GM04503 (cell line): ENCODE measurements at regions not wholly inside any gene's neighbourhood (a gene's known extent, or its start where the extent isn't known, plus 50 kb on each side); places are given as distances from the start of the nearest gene placed in this dataset.
"Not testable (repeated sequence)": the region's sequence is repeated elsewhere in the genome, so short reads cannot be mapped to it uniquely, and the experiment has no call there.

Experiments
- DNase-seq: peaks from one replicate; pipeline ENCODE4 v3.0.0-alpha.2; 2012; ENCODE audit warnings: low read depth

DNA sequence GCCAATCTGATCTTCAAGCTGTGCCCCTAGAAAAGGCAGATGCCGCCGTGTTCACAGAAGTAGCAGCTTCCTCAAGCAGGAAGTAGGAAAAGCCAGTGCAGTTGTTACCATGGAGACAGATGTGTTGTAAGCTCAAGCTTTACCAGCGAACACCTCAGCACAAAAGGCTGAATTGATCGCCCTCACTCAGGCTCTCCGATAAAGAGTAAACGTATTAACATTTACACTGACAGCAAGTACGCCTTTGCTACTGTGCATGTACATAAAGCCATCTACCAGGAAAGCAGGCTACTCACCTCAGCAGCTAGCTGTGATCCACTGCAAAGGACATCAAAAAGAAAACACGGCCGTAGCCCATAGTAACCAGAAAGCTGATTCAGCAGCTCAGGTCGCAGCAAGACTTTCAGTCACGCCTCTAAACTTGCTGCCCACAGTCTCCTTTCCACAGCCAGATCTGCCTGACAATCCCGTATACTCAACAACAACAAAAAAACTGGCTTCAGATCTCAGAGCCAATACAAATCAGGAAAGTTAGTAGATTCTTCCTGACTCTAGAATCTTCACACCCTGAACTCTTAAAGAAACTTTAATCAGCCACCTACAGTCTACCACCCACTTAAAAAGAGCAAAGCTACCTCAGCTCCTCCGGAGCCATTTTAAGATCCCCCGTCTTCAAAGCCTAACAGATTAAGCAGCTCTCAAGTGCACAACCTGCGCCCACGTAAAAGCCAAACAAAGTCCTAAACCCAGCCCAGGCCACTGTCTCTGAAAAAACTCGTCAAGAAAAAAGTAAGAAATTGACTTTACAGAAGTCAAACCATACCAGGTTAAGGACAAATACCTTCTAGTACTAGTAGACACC lies 160.0 kb downstream of the DEFB131A start:
- DNase-seq, result not testable (repeated sequence)

DNA sequence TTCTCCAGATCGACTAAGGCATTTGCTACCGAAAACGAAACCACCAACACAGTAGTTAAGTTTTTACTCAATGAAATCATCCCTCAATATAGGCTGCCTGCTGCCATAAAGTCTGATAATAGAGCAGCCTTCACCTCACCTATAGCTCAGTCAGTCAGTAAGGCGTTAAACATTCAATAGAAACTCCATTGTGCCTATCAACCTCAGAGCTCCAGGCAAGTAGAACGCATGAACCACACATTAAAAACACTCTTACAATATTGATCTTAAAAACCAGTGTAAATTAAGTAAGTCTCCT lies 160.6 kb downstream of the DEFB131A start:
- DNase-seq, result not testable (repeated sequence)

DNA sequence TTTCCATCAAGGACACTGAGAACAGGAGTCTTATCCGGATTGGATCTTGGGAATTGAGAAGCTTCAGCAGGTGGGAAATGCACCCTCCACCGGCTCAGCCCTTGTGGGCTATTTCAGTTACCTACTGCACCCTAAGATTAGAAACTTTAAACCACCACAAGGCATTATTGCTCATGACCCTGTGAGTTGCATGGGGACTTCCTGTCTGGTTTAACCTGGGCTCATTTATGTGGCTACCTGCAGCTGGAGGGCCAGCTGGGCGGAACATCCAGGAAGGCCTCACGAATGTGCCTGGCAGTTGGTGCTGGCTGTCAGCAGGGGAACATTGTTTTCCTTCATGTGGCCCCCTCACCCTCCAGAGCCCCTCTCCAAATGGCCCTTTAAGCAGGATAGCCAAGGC lies 164.1 kb downstream of the DEFB131A start:
- DNase-seq, result no peak

DNA sequence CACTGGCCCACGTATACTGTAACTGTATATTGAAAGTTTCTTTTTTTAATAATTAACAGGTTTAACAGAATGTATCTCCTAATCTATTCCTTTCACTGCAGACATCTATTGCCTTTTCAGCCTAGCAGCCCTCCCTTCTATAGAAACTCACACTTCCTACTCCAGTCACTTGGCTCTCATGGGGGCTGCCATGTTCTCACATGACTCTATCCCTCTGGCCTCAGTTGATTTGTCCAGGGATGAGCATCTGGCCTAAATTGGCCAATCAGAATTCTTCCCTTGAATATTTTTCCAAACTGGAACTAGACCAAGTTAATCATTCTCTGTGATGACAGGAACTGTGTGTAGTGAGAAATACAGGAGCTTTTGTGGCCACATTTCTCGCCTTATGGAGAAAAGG lies 166.1 kb downstream of the DEFB131A start:
- DNase-seq, result not testable (repeated sequence)

DNA sequence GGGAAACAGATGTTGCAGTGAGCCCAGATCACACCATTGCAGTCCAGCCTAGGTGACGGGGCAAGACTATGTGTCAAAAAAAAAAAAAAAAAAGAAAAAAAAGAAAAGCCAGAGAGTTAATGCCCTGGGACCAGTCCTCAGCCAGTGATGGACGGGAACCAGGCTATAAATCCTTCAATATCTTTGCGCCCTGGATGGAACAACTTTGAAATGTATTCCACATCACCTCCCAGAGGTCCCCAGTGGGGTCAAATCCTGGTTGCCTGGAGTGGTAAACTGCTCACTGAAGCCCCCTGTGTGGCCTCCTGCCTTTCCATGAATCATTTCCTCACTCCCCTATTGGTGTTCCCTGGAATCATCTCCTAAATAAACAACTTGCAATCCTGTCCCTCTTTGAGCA lies 166.9 kb downstream of the DEFB131A start:
- DNase-seq, result no peak

DNA sequence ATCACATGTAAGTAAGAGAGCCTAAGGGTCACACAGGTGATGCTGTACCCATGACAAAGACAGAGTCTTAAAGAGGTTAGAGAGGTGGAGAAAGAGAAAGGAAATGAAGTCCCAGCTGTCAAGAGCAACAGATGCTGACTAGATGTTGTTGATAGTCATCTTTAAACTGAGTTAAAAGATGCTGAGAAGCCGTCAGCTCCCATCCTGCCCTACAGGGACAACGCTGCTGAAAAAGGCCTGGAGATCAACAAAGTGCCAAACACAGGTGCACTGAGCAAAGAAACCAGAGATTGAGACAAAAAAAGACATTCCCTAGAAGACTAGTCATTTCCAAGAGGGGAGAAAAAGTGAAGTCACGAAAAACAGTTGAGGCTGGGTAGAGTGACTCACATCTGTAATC lies 145.0 kb upstream of the DRD5 start:
- DNase-seq, result not testable (repeated sequence)

DNA sequence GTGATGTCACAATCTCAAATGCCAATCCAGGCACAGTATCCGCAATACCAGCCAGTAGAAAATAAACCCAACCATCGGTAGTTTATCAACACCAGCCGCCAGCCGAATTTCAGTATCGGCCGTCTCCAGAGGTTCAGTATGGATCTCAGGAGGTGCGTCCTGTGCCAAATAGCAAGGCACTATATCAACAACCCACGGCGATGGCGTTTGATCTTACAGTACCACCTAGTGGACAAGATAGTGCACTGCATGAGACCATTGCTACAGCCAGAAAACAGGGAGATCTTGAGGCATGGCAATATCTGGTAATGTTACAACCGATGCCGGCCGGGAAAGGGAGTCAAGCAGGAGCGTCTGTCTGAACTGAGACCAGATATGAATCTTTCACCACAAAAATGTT lies 121.8 kb upstream of the DRD5 start:
- not testable (repeated sequence) for DNase-seq

DNA sequence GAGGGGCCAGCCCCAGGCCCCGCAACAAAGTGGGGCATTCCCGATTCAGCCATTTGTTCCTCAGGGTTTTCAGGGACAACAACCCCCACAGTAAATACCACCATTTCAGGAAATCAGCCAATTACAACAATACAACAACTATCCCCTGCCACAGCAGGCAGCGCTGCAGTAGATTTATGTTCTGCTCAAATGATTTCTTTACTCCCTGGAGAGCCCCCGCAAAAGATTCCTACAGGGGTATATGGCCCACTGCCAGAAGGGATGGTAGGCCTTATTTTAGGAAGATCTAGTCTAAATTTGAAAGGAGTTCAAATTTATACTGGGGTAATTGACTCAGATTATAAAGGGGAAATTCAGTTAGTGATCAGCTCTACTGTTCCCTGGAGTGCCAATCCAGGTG lies 120.5 kb upstream of the DRD5 start:
- DNase-seq, result not testable (repeated sequence)

DNA sequence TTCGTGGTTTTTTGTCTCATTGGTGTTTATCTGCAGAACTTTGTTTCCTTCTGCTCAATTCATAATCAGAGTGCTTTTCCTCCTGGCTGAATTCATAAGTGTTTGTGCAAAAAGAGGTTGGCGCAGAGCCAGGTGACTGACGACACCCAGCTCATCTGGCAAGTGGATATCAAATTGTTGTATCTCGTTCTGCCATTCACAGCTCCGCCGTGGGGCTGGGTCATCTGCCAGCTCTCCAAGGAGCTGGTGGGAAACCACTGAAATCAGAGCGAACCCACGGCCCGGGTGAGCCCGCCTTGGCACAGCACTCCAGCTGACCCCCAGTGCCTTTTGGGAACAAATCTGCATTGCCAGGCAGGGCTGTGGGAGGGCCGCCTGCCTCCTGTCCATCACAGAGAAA lies 110.7 kb upstream of the DRD5 start:
- DNase-seq, result not testable (repeated sequence)

DNA sequence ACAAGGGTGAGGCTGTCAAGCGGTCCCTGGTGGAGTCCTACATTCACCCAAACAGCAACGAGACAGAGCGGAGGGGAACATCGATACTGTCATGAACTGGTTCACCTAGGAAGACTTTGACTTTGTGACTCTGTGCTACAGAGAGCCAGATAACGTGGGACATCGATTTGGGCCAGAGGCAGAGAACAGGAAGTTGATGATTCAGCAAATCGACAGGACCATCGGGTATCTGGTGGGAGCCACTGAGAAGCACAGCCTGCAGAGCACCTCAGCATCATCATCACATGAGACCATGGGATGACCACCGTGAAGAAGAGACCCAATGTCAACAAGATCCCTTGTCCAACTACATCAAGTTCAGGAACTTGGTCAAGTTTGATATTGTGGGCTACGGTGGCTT lies 104.1 kb upstream of the DRD5 start:
- DNase-seq, result not testable (repeated sequence)

DNA sequence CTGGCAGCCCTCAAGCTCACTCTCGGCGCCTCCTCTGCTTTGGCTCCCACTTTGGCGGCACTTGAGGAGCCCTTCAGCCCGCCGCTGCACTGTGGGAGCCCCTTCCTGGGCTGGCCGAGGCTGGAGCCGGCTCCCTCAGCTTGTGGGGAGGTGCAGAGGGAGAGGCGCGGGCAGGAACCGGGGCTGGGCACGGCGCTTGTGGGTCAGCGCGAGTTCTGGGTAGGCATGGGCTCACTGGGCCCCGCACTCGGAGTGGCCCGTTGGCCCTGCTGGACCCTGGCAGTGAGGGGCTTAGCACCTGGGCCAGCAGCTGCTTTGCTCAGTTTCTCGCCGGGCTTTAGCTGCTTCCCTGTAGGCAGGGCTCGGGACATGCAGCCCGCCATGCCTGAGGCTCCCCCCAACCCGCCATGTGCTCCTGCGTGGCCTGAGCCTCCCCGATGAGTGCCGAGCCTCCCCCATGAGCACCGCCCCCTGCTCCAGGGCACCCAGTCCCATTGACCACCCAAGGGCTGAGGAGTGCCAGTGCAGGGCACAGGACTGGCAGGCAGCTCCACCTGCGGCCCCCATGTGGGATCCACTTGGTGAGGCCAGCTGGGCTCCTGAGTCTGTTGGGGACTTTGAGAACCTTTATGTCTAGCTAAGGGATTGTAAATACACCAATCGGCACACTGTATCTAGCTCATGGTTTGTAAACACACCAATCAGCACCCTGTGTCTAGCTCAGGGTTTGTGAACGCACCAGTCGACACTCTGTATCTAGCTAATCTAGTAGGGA lies 101.5 kb upstream of the DRD5 start:
- no peak for DNase-seq

DNA sequence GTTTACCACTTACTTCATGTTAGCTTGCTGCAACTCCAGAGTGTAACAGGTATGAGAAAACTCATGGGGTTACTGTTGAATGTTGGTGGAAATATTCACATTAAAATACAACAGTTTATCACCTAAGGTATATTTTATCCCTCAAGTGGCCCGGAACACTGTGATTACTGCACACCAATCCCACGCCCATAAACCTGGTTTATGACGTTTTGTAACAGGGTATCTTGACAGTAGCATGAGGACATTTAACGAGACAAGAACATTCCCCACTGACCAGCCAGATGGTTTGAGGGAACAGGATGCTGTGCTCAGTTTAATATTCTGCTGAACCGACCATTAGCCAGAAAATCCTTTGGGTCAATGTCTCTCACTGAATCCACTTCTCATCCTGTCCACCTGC lies 98.3 kb upstream of the DRD5 start:
- not testable (repeated sequence) for DNase-seq

DNA sequence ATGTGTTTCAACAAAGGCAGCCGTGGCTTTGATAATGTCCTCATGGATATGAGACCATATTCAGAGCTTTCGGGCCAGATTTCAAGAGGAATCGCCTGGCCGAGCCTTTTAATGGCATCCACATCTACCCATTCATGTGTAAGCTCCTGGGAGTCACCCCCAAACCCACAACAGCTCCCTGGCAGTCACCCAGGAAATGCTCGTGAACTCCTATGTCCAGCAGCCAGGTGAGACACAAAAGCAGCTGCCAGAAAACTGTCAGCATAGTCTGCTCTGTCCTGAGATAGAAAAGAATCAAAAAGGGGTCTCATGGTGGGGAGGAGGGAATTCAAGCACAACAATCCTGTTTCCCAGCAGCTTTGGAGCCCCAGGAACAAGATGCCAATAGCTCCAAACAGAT lies 96.4 kb upstream of the DRD5 start:
- not testable (repeated sequence) for DNase-seq

DNA sequence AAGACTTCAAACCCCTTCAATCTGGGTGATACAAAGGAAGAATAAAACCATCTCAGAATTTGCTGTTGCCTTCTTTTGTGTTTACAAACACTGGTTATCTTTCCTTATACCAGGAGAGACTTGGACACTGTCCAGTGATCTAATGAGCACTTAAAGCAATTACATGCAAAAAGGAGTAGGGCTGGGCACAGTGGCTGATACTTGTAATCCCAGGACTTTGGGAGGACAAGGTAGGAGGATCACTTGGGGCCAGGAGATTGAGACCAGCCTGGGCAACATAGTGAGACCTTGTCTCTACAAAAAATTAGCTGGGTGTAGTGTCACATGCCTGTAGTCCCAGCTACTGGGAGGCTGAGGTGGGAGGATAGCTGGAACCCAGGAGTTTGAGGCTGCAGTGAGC lies 95.7 kb upstream of the DRD5 start:
- no peak for DNase-seq

DNA sequence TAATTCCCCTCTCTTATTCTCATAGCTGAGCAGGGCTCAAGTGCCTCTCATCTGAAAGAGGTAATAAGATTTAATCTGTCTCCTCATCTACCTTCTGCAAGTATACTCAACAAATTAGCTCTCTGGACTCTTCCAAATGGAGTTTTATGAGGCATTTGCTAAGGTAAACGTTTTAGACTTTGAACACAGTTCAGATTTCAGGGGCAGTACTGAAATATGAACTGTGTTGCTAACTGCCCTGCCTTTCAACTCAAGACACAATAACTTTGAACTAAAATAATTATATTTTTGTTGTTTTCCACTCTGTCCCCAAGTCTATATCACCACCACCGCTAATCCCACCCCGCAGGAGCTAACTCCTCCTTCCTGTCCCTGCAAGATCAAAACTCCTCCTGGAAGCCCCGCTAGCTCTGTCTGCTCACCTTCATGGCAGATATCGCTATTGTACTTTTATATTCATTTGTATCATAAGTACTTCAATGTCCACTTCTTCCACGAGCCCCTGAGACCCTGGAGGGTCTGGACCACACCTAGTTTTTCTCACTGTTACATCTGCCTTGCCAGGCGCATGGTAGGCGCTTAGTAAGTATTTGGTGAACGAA lies 90.7 kb upstream of the DRD5 start:
- not testable (repeated sequence) for DNase-seq

DNA sequence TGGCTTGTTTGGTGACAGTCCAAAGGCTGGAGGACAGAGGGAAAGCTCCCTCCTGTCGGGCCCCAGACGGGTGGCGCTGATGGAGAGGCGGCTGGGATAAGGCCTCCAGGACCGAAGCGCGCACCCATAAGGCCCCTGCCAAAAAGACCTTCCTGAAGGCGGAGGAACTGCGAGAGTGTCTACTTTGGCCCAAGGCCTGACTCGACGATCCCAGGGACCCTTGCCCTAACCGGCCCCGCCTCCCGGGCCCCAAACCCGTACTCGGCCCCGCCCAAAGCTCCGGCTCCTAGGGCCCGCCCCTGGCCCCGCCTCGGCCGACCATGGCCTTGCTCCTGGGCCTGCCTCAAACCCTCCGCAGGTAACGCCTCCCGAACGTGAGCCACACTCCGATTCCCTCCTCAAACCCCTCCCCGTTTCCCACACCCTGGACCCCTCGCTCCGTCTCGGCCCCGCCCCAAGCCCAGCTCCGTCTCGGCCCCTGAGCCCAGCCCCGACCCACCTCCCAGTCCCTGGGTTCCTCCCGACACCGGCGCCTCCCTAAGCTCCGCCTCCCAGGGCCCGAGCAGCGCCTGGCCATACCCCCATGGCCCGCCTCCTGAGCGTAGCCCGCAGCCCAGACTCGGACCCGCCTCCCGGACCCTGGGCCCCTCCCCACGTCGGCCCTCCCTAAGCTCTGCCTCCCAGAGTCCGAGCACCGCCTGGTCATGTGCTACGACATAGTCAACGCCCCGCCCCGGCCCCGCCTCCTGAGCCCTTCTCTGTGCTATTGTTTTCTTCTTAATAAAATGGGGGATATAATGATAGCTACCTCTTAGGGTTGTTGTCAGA lies 90.0 kb upstream of the DRD5 start:
- peak; percentile 6 for DNase-seq

DNA sequence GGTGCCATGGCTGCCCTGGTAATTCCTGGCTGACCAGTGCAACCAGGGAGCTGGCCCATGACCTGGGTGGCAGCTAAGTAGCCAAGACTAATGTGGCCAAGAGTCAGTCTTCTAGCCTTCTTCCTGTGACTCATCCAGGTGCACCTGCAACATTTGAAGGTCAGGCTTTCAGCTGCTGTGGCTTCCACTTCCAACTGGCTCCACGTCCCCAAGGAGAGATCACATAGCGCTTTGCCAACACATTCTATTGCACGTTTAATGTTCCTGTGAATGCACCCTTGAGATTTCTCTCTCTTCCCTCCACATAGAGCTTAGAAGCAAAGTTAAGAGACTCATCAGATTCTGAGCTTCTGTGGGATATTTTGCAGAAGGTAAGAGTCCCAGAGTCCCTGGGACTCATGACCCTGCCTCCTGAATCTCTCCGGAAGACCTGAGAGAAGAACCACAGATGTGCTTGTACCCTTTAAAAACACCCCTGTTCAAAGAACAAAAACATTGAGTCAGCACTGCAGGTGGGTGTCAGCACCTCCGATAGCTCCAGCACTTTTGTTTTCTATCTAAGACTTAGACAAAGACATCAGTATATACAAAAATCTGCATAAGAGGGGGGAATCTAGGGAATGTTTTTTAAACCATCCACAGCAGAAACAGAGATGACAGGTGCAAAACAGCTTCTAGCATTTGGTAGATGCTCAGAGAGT lies 88.5 kb upstream of the DRD5 start:
- DNase-seq, result not testable (repeated sequence)

DNA sequence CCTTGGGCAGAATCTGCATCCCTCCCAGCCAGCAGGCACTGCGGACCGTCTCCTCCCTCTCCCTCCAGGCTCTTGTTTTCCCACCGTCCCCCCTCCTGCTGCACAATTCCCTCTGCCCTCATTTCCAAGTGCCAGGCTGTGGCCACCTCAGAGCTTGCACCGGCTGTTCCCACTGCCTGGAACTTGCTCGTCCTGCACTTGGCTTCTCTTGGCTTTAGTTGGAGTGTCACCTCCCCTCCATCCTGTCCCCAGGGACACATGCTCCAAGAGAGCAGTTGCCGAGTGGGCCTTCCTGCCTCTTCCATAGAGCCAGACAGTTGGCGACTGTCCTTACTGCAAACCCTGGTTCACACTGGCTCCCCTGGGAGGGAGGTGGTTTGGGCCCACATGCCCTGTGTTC lies 87.0 kb upstream of the DRD5 start:
- DNase-seq, result not testable (repeated sequence)

DNA sequence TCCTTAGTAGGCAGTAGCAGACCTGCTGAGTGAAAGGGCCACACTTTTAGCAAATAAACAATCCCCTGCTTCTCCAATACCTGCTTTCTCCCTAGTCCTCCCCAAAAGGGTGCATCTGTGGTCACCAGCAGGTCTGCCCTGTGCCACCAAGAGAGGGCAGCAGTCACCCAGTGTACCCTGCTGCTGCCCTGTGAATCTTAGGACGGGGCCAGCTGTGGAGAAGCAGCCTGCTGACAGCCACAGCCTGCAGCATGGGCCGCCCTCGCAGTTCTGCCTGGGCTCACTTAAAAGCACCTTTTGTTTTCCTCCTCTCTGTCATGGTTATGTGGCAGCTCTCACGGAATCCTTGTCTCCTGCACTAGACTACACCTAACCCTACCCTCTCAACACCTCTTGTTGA lies 85.4 kb upstream of the DRD5 start:
- DNase-seq, result not testable (repeated sequence)

DNA sequence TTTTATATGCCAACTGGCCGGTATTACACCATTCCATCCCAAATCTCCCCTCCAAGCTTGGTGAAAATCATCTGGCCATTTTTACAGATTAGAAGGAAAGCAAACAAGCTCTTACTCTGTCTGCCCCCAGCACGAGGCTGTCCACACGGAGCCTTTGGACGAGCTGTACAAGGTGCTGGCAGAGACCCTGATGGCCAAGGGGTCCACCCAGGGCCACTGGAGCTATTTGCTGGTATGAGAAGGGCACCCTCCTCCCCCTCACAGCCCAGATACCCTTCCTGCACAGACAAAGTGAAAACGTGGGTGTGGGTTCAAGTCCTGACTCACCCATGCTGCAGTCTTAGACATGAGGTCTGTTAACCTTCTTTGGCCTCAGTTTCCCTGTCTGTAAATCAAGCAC lies 84.9 kb upstream of the DRD5 start:
- DNase-seq, result not testable (repeated sequence)

DNA sequence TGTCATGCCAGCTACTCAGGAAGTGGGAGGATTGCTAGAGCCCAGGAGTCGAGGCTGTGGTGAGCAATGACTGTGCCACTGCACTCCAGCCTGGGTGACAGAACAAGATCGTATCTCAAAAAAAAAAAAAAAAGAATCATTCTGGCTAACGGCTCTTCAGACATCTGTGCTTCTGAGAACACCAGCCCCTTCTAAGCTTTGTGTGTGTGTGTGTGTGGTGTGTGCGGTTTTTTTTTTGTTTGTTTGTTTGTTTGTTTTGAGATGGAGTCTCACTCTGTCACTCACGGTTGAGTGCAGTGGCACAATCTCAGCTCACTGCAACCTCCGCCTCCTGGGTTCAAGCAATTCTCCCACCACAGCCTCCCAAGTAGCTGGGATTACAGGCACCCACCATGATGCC lies 79.4 kb upstream of the DRD5 start:
- DNase-seq, result not testable (repeated sequence)
